H9 (cell line): ENCODE measurements at regions not wholly inside any gene's neighbourhood (a gene's known extent, or its start where the extent isn't known, plus 50 kb on each side); places are given as distances from the start of the nearest gene placed in this dataset.

Source experiments
- DNase-seq: peaks from one replicate; pipeline ENCODE4 v3.0.0-alpha.2; 2017
- H2AFZ ChIP-seq: one replicate; pipeline ENCODE4 v1.6.1; 2013; ENCODE audit warnings: mild to moderate bottlenecking, low read length, control low read depth, moderate library complexity
- H2AK5ac ChIP-seq: 2 replicates; pipeline ENCODE4 v1.6.1; 2013; ENCODE audit warnings: low read length, control low read depth, mixed read lengths; ENCODE audit not compliant: insufficient read length
- H2BK120ac ChIP-seq: one replicate; pipeline ENCODE4 v1.6.1; 2013; ENCODE audit warnings: low read depth, mild to moderate bottlenecking, low read length, control low read depth, inconsistent platforms; ENCODE audit not compliant: poor library complexity, severe bottlenecking
- H2BK12ac ChIP-seq: 2 replicates; pipeline ENCODE4 v1.6.1; 2013; ENCODE audit warnings: low read length, control low read depth, mixed read lengths, low read depth; ENCODE audit not compliant: insufficient read length
- H2BK15ac ChIP-seq: 2 replicates; pipeline ENCODE4 v1.6.1; 2013; ENCODE audit warnings: low read depth, low read length, control low read depth
- H2BK20ac ChIP-seq: one replicate; pipeline ENCODE4 v1.6.1; 2013; ENCODE audit warnings: low read depth, mild to moderate bottlenecking, low read length, control low read depth, inconsistent platforms; ENCODE audit not compliant: poor library complexity, severe bottlenecking
- H2BK5ac ChIP-seq: 2 replicates; pipeline ENCODE4 v1.6.1; 2013; ENCODE audit warnings: low read length, control low read depth, mixed read lengths; ENCODE audit not compliant: insufficient read length
- H3K14ac ChIP-seq: 2 replicates; pipeline ENCODE4 v1.6.1; 2013; ENCODE audit warnings: low read length, control low read depth; ENCODE audit not compliant: insufficient read depth
- H3K18ac ChIP-seq: 2 replicates; pipeline ENCODE4 v1.6.1; 2013; ENCODE audit warnings: low read depth, mild to moderate bottlenecking, mixed read lengths, low read length, control low read depth; ENCODE audit not compliant: insufficient read length
- H3K23ac ChIP-seq: 2 replicates; pipeline ENCODE4 v1.6.1; 2013; ENCODE audit warnings: low read length, control low read depth, mixed read lengths, low read depth; ENCODE audit not compliant: insufficient read length
- H3K23me2 ChIP-seq: 2 replicates; pipeline ENCODE4 v1.6.1; 2013; ENCODE audit warnings: low read depth, mild to moderate bottlenecking, mixed read lengths, low read length, control low read depth; ENCODE audit not compliant: insufficient read length, poor library complexity, severe bottlenecking
- H3K27ac ChIP-seq: 2 replicates; pipeline ENCODE4 v1.5.1; 2013; ENCODE audit warnings: low read length, control low read depth, mixed read lengths, low read depth; ENCODE audit not compliant: insufficient read length
- H3K27me3 ChIP-seq: 2 replicates; pipeline ENCODE4 v1.6.1; 2013; ENCODE audit warnings: low read length, control low read depth, inconsistent platforms; ENCODE audit not compliant: insufficient read depth
- H3K4ac ChIP-seq: 2 replicates; pipeline ENCODE4 v1.6.1; 2013; ENCODE audit warnings: low read depth, mild to moderate bottlenecking, control low read depth, inconsistent platforms, low read length, moderate library complexity
- H3K4me1 ChIP-seq: 2 replicates; pipeline ENCODE4 v1.6.1; 2013; ENCODE audit warnings: low read length, control low read depth, inconsistent platforms; ENCODE audit not compliant: insufficient read depth
- H3K4me2 ChIP-seq: 2 replicates; pipeline ENCODE4 v1.6.1; 2013; ENCODE audit warnings: low read length, control low read depth, mixed read lengths; ENCODE audit not compliant: insufficient read length, insufficient read depth
- H3K56ac ChIP-seq: 2 replicates; pipeline ENCODE4 v1.6.1; 2013; ENCODE audit warnings: low read depth, mild to moderate bottlenecking, mixed read lengths, low read length, control low read depth; ENCODE audit not compliant: insufficient read length
- H3K79me1 ChIP-seq: 2 replicates; pipeline ENCODE4 v1.6.1; 2013; ENCODE audit warnings: low read depth, mild to moderate bottlenecking, moderate library complexity, low read length, control low read depth, inconsistent platforms; ENCODE audit not compliant: insufficient read depth, poor library complexity, severe bottlenecking
- H3K79me2 ChIP-seq: 2 replicates; pipeline ENCODE4 v1.6.1; 2013; ENCODE audit warnings: low read length, control low read depth, inconsistent platforms; ENCODE audit not compliant: insufficient read depth
- H3K9ac ChIP-seq: 2 replicates; pipeline ENCODE4 v1.6.1; 2013; ENCODE audit warnings: low read length, control low read depth, mixed read lengths; ENCODE audit not compliant: insufficient read length; ENCODE audit errors: extremely low read depth
- H3K9me3 ChIP-seq: one replicate; pipeline ENCODE4 v1.6.1; 2013; ENCODE audit warnings: low read depth, low read length, inconsistent platforms; ENCODE audit not compliant: control insufficient read depth
- H3T11ph ChIP-seq: one replicate; pipeline ENCODE4 v1.6.1; 2013; ENCODE audit warnings: mild to moderate bottlenecking, low read length, control low read depth, inconsistent platforms
- H4K20me1 ChIP-seq: one replicate; pipeline ENCODE4 v1.6.1; 2013; ENCODE audit not compliant: control insufficient read depth, insufficient read length, insufficient read depth
- H4K5ac ChIP-seq: 2 replicates; pipeline ENCODE4 v1.6.1; 2013; ENCODE audit warnings: low read depth, mild to moderate bottlenecking, mixed read lengths, low read length, control low read depth; ENCODE audit not compliant: insufficient read length
- H4K8ac ChIP-seq: replicated peaks from 2 replicates; pipeline ENCODE4 v1.6.1; 2013; ENCODE audit warnings: low read length, control low read depth, mixed read lengths, low read depth; ENCODE audit not compliant: insufficient read length
- H4K91ac ChIP-seq: 2 replicates; pipeline ENCODE4 v1.6.1; 2013; ENCODE audit warnings: low read depth, mild to moderate bottlenecking, moderate library complexity, mixed read lengths, low read length, control low read depth; ENCODE audit not compliant: insufficient read length
- H3K27ac Mint-ChIP-seq, 3 experiments: 2 replicates in 2 of 3; 3 replicates in 1 of 3; pipeline ENCODE4 v1.8.0; 2020 to 2021; ENCODE audit warnings: mixed read lengths in 3 of 3, mild to moderate bottlenecking in 1 of 3, moderate library complexity in 1 of 3
- H3K27me3 Mint-ChIP-seq: 2 replicates; pipeline ENCODE4 v1.8.0; 2021; ENCODE audit warnings: low read depth, mild to moderate bottlenecking, moderate library complexity, mixed read lengths
- H3K36me3 Mint-ChIP-seq, 3 experiments: 2 replicates in 2 of 3; 3 replicates in 1 of 3; pipeline ENCODE4 v1.8.0; 2020 to 2021; ENCODE audit warnings: low read depth in 3 of 3, mixed read lengths in 3 of 3; ENCODE audit not compliant: insufficient read depth in 1 of 3
- H3K4me1 Mint-ChIP-seq, 2 experiments: 2 replicates each; pipeline ENCODE4 v1.8.0; 2020; ENCODE audit warnings: mixed read lengths in 2 of 2
- H3K4me3 Mint-ChIP-seq, 2 experiments: 2 replicates in 1 of 2; 3 replicates in 1 of 2; pipeline ENCODE4 v1.8.0; 2020 to 2021; ENCODE audit warnings: mild to moderate bottlenecking in 2 of 2, mixed read lengths in 2 of 2, moderate library complexity in 1 of 2
- H3K9me3 Mint-ChIP-seq, 2 experiments: 2 replicates in 1 of 2; 3 replicates in 1 of 2; pipeline ENCODE4 v1.8.0; 2020; ENCODE audit warnings: mild to moderate bottlenecking in 2 of 2, mixed read lengths in 2 of 2, moderate library complexity in 1 of 2
- CTCF ChIP-seq: fragments of 200-600 bp; sonication (generic); conservative IDR thresholded peaks from 3 replicates; pipeline ENCODE4 v1.8.0; 2021; ENCODE audit warnings: antibody characterized with exemption, mild to moderate bottlenecking
- WGBS: extraction: QIAGEN DNeasy Blood & Tissue Kit; methylation state at CpG from one replicate; pipeline ENCODE4 v1.1.7; 2013; ENCODE audit warnings: missing lambda C conversion rate, low lambda C conversion rate, mixed read lengths; ENCODE audit not compliant: insufficient read length; ENCODE audit errors: extremely low coverage; 5-methylcytosine and 5-hydroxymethylcytosine counted together

GRCh38 chr20:40148886-40149285 lies 540.1 kb downstream of the MAFB start:
- H3K36me3 Mint-ChIP-seq: peaks cover 0 to 8% (median 4%) of the 10 kb centered on the region in 3 experiments; a peak in 5 of 7 replicates
- no peak overlapping the region for H3K56ac ChIP-seq
- H3K4me1 Mint-ChIP-seq: no peaks in the 10 kb centered on the region; a peak in 1 of 4 replicates

More at GRCh38 chr20:40148886-40149285, 540.1 kb downstream of the MAFB start:
- Histone ChIP-seq H3K27ac (no peak overlapping the region), H3K4ac (no peak overlapping the region), H3K14ac (no peak overlapping the region), H3K27me3 (no peaks in the 10 kb centered on the region), H2BK5ac (no peak overlapping the region), H3K79me2 (no peaks in the 10 kb centered on the region), H4K91ac (no peak overlapping the region), H2BK12ac (no peak overlapping the region), H2BK120ac (no peak overlapping the region), H3K79me1 (no peaks in the 10 kb centered on the region), H3T11ph (no peak overlapping the region), H2AK5ac (no peak overlapping the region), H3K18ac (no peak overlapping the region), H4K8ac (no peak overlapping the region), H2BK15ac (no peak overlapping the region), H3K9me3 (no peaks in the 10 kb centered on the region), H4K20me1 (no peaks in the 10 kb centered on the region), H3K4me2 (no peak overlapping the region), H3K4me1 (no peaks in the 10 kb centered on the region), H4K5ac (no peak overlapping the region), H3K9ac (no peak overlapping the region), H3K23ac (no peak overlapping the region), H3K23me2 (no peaks in the 10 kb centered on the region), H2BK20ac (no peak overlapping the region), H2AFZ (no peak overlapping the region)
- Mint-ChIP-seq H3K9me3 (peaks cover 4 to 10% of the 10 kb centered on the region in 2 experiments; a peak in 4 of 5 replicates), H3K27me3 (no peaks in the 10 kb centered on the region), H3K27ac (no peak overlapping the region), H3K4me3 (no peak overlapping the region)
- WGBS: no CpG with 5 or more reads among the region's 7 CpGs
- no peak for DNase-seq
- no peak for TF ChIP-seq CTCF
